ENCODE measurements at regions not wholly inside any gene's neighbourhood (a gene's known extent, or its start where the extent isn't known, plus 50 kb on each side); places are given as distances from the start of the nearest gene placed in this dataset.

- Histone ChIP-seq H3K9ac (ENCODE audit: insufficient read depth, low read length, poor library complexity, severe bottlenecking) (no peak overlapping the region), H3K4me2 (replicated peaks; ENCODE audit: extremely low read depth, low read length, poor library complexity, severe bottlenecking) (no peak overlapping the region), H4K20me1 (ENCODE audit: insufficient read depth, low read length) (no peaks in the 10 kb centered on the region), H3K4me3 (replicated peaks in 1 of 3; ENCODE audit: low read depth in 2 of 3, low read length in 3 of 3) (no peak overlapping the region), H3K79me2 (ENCODE audit: insufficient read depth, low read length) (no peaks in the 10 kb centered on the region), H3K36me3 (replicated peaks in 1 of 2; ENCODE audit: control insufficient read depth in 1 of 2, insufficient read depth in 2 of 2, low read length in 2 of 2) (no peaks in the 10 kb centered on the region), H3K9me3 (replicated peaks in 1 of 2; ENCODE audit: control insufficient read depth in 1 of 2, insufficient read depth in 1 of 2, low read length in 2 of 2) (no peaks in the 10 kb centered on the region), H3K27me3 (ENCODE audit: control insufficient read depth in 2 of 2, insufficient read depth in 2 of 2, low read length in 2 of 2) (no peaks in the 10 kb centered on the region), H3K4me1 (ENCODE audit: control insufficient read depth in 1 of 2, insufficient read depth in 2 of 2, low read length in 2 of 2) (peaks cover 12 to 14% of the 10 kb centered on the region in 2 donors), H3K27ac (ENCODE audit: low read depth in 1 of 2, low read length in 2 of 2) (no peak overlapping the region), H2AFZ (ENCODE audit: insufficient read depth, low read depth, low read length, poor library complexity, severe bottlenecking) (no peak overlapping the region)
- Mint-ChIP-seq H3K27me3 (ENCODE audit: low read depth in 3 of 3) (no peaks in the 10 kb centered on the region), H3K4me1 (peaks cover 19% of the 10 kb centered on the region), H3K36me3 (peaks cover 0 to 2% of the 10 kb centered on the region in 2 donors), H3K4me3 (peak overlapping the region in 1 of 2 donors; percentile 30), H3K27ac (peak overlapping the region in 6 of 7 donors; percentile 25 to 87 (median 52)), H3K9me3 (no peaks in the 10 kb centered on the region)
- DNase-seq: peak; percentile 49 to 73 (median 71)
- TF ChIP-seq, protein P1, sequence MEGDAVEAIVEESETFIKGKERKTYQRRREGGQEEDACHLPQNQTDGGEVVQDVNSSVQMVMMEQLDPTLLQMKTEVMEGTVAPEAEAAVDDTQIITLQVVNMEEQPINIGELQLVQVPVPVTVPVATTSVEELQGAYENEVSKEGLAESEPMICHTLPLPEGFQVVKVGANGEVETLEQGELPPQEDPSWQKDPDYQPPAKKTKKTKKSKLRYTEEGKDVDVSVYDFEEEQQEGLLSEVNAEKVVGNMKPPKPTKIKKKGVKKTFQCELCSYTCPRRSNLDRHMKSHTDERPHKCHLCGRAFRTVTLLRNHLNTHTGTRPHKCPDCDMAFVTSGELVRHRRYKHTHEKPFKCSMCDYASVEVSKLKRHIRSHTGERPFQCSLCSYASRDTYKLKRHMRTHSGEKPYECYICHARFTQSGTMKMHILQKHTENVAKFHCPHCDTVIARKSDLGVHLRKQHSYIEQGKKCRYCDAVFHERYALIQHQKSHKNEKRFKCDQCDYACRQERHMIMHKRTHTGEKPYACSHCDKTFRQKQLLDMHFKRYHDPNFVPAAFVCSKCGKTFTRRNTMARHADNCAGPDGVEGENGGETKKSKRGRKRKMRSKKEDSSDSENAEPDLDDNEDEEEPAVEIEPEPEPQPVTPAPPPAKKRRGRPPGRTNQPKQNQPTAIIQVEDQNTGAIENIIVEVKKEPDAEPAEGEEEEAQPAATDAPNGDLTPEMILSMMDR (IDR thresholded peaks at IDR 0.05): no peak
- 36% methylated on average over 2 of the region's 6 CpGs for WGBS (ENCODE audit: insufficient coverage)
- intact Hi-C loops (cut with micrococcal nuclease): loop anchor here in 1 of 2 donors (10.0 kb wide), 1 partner anchor 85 kb away; no protein-coding TSS in a partner anchor
Observed at GRCh38 chr9:107630156-107630555, 140.6 kb upstream of the KLF4 start.

GRCh38 chr9:107628444-107628843 is 138.9 kb upstream of the KLF4 start:
- 100% methylated on average over 4 of the region's 11 CpGs for WGBS (ENCODE audit: insufficient coverage)
- TF ChIP-seq, protein P1 (IDR thresholded peaks at IDR 0.05): no peak
- no peak overlapping the region for H3K4me3 Mint-ChIP-seq

More at GRCh38 chr9:107628444-107628843, 138.9 kb upstream of the KLF4 start:
- H4K20me1 ChIP-seq (ENCODE audit: insufficient read depth, low read length): no peaks in the 10 kb centered on the region
- no peaks in the 10 kb centered on the region for H3K9me3 ChIP-seq (replicated peaks in 1 of 2; ENCODE audit: control insufficient read depth in 1 of 2, insufficient read depth in 1 of 2, low read length in 2 of 2)
- no peaks in the 10 kb centered on the region for H3K27me3 ChIP-seq (ENCODE audit: control insufficient read depth in 2 of 2, insufficient read depth in 2 of 2, low read length in 2 of 2)
- no peaks in the 10 kb centered on the region for H3K79me2 ChIP-seq (ENCODE audit: insufficient read depth, low read length)
- H3K36me3 ChIP-seq (replicated peaks in 1 of 2; ENCODE audit: control insufficient read depth in 1 of 2, insufficient read depth in 2 of 2, low read length in 2 of 2): no peaks in the 10 kb centered on the region
- H3K9me3 Mint-ChIP-seq: no peaks in the 10 kb centered on the region
- no peak overlapping the region for H2AFZ ChIP-seq (ENCODE audit: insufficient read depth, low read depth, low read length, poor library complexity, severe bottlenecking)
- no peak overlapping the region for H3K27ac ChIP-seq (ENCODE audit: low read depth in 1 of 2, low read length in 2 of 2)
- no peak overlapping the region for H3K9ac ChIP-seq (ENCODE audit: insufficient read depth, low read length, poor library complexity, severe bottlenecking)
- DNase-seq: no peak
- H3K4me3 ChIP-seq (replicated peaks in 1 of 3; ENCODE audit: low read depth in 2 of 3, low read length in 3 of 3): no peak overlapping the region
- H3K4me1 Mint-ChIP-seq: peaks cover 19% of the 10 kb centered on the region
- H3K27me3 Mint-ChIP-seq (ENCODE audit: low read depth in 3 of 3): no peaks in the 10 kb centered on the region
- H3K27ac Mint-ChIP-seq: peak overlapping the region in 1 of 7 donors; percentile 27
- H3K4me2 ChIP-seq (replicated peaks; ENCODE audit: extremely low read depth, low read length, poor library complexity, severe bottlenecking): no peak overlapping the region
- intact Hi-C loops (cut with micrococcal nuclease): no loop called here
- H3K36me3 Mint-ChIP-seq: peaks cover 0 to 2% of the 10 kb centered on the region in 2 donors
- H3K4me1 ChIP-seq (ENCODE audit: control insufficient read depth in 1 of 2, insufficient read depth in 2 of 2, low read length in 2 of 2): peaks cover 12 to 13% of the 10 kb centered on the region in 2 donors

Data from CD14-positive monocyte (primary cell).